Gastrocnemius medialis (tissue), 4 donors: ENCODE measurements at regions not wholly inside any gene's neighbourhood (a gene's known extent, or its start where the extent isn't known, plus 50 kb on each side); places are given as distances from the start of the nearest gene placed in this dataset.

ENCODE experiments used
- POLR2A ChIP-seq, 2 donors: fragments of 450-650 bp; IDR thresholded peaks; one replicate each; pipeline ENCODE4 v1.6.1; 2017; ENCODE audit warnings: antibody characterized with exemption in 2 of 2, mild to moderate bottlenecking in 2 of 2, moderate library complexity in 2 of 2
- TF ChIP-seq, protein P1 (sequence below), 5 experiments: fragments of 450-650 bp in 3 of 5; fragments of 200-600 bp in 2 of 5; sonication (generic) in 2 of 5; IDR thresholded peaks in 4 of 5; conservative IDR thresholded peaks in 1 of 5; 1 replicate in 4 of 5; 2 replicates in 1 of 5; pipeline ENCODE4 v1.5.1; 2016 to 2019; ENCODE audit warnings: antibody characterized with exemption in 5 of 5, mild to moderate bottlenecking in 3 of 5, moderate library complexity in 3 of 5

DNA sequence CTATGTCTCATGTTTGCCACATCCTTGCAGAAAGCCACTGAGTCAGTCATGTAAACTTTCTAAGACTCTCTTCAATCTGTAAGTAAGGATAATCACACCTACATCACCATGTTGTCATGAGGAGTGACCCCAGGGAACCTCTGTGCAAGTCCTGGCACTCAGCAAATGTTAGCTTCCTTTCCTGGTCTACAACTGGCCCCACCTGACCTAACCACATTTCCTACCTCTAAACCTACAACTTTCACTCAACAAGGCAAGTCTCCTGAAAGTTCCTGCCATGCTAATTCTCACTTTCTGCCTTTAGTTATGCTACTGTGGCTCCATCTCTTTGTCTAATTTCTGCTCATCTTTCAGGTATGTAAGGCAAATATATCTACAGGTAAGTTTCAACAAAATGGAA lies 72.3 kb upstream of the SEM1 start:
- TF ChIP-seq, protein P1, sequence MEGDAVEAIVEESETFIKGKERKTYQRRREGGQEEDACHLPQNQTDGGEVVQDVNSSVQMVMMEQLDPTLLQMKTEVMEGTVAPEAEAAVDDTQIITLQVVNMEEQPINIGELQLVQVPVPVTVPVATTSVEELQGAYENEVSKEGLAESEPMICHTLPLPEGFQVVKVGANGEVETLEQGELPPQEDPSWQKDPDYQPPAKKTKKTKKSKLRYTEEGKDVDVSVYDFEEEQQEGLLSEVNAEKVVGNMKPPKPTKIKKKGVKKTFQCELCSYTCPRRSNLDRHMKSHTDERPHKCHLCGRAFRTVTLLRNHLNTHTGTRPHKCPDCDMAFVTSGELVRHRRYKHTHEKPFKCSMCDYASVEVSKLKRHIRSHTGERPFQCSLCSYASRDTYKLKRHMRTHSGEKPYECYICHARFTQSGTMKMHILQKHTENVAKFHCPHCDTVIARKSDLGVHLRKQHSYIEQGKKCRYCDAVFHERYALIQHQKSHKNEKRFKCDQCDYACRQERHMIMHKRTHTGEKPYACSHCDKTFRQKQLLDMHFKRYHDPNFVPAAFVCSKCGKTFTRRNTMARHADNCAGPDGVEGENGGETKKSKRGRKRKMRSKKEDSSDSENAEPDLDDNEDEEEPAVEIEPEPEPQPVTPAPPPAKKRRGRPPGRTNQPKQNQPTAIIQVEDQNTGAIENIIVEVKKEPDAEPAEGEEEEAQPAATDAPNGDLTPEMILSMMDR (IDR thresholded peaks at IDR 0.05 in 4 of 5, conservative IDR thresholded peaks at IDR 0.05 in 1 of 5): no peak
- TF ChIP-seq POLR2A (IDR thresholded peaks at IDR 0.05): no peak
